22Rv1 (cell line): ENCODE measurements at regions not wholly inside any gene's neighbourhood (a gene's known extent, or its start where the extent isn't known, plus 50 kb on each side); places are given as distances from the start of the nearest gene placed in this dataset.

Source experiments
- CTCF ChIP-seq: fragments of 450-650 bp; IDR thresholded peaks from 2 replicates; pipeline ENCODE4 v1.5.1; 2017; ENCODE audit warnings: mild to moderate bottlenecking
- ZFX ChIP-seq: fragments of 450-650 bp; IDR thresholded peaks from 2 replicates; pipeline ENCODE4 v1.6.1; 2017; ENCODE audit warnings: antibody characterized with exemption, borderline replicate concordance

- TF ChIP-seq CTCF (no peak), ZFX (no peak)
Measured at GRCh38 chr5:74225587-74225986, 414.9 kb downstream of the ENC1 start.
